GM18498 (cell line): ENCODE measurements at regions not wholly inside any gene's neighbourhood (a gene's known extent, or its start where the extent isn't known, plus 50 kb on each side); places are given as distances from the start of the nearest gene placed in this dataset.
"Not testable (repeated sequence)": the region's sequence is repeated elsewhere in the genome, so short reads cannot be mapped to it uniquely, and the experiment has no call there.

Source experiments
- ATAC-seq: cut with Tn5 transposase; IDR thresholded peaks from one replicate; pipeline ENCODE4 v1.9.1; 2021; ENCODE audit warnings: mild to moderate bottlenecking, moderate library complexity; ENCODE audit not compliant: unreplicated experiment

DNA sequence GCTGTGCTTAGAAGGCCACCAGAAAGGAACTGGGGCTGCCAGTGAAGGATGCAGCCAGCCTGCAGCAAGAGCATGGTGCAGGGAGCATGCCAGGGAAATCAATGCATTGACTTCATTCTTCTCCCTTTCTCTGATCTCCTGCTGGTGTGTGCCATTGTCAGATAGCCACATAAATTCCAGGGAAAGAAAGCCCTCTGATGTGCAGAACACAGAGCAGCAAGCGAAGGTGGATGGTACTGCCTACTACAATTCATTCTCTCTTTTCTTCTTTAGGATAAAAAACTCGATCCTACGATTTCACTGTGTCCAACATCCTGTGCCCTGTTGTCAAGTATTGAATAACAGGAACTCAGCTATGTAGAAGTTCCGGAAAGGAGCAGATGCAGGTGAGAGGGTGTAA, 446.7 kb upstream of the TMEM132C start:
- no peak for ATAC-seq

DNA sequence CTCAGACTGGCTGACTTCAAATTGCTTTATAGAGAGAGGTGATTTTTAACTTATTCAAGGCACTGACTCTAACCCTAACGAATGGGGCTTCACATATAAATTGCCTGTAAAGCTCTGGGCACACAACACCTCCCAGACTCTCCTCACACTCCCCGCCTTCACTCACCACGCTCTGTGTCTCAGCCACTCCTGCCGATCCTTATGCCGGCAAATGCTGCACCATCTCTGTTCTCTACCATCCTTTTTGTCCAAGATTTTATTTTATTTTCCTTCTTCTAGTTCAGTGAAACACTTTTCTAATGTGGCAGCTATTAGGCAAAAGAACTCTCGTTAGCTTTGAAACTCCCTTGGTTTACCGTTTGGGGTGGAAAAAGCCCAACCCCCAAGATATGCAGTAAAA, 446.1 kb upstream of the TMEM132C start:
- ATAC-seq: no peak

DNA sequence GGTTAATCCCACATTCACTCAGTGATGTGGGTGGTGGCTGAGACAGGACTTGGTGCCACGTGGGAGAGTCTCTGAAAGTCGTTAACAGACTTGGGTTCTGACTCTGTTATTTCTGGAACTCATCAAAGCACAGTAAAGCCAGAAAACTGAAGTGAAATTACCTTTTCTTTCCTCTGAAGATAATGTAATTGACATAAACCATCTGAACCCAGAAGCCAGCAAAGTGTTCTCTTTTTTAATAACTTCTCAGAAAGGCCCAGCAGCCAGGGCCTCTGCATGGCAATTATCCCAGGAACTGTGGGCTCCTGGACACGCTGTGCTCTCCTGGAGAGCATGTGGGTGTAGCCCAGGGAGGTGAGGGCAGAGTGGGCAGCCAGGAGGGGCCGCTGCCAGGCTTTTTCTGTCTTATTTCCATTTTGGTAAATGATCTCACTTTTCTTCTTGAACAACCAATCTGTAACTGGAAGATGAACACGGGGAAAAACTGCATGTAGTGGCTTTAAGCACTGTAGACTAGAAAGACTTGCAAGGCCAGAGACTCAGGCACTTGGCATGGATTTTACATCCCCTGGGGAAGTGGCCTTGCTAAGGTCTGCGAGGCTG, 444.1 kb upstream of the TMEM132C start:
- no peak for ATAC-seq

DNA sequence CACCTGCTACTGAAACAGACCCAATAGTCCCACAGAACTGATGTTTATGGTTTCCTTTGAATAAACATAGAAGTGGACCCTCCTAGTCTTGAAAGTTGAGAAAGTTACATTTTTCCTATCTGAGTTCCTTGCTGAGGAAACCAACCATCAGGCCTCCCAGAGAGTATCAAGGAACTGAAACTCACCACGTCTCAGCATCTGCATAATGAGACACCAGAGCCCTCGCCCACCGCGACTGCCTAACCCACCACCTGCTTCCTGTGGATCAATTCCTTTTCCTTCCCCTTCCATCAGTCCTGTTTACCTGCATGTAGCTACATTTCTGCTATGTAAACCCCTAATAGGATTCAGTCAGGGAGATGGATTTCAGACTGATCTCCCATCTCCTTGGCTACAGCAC, 443.2 kb upstream of the TMEM132C start:
- no peak for ATAC-seq

DNA sequence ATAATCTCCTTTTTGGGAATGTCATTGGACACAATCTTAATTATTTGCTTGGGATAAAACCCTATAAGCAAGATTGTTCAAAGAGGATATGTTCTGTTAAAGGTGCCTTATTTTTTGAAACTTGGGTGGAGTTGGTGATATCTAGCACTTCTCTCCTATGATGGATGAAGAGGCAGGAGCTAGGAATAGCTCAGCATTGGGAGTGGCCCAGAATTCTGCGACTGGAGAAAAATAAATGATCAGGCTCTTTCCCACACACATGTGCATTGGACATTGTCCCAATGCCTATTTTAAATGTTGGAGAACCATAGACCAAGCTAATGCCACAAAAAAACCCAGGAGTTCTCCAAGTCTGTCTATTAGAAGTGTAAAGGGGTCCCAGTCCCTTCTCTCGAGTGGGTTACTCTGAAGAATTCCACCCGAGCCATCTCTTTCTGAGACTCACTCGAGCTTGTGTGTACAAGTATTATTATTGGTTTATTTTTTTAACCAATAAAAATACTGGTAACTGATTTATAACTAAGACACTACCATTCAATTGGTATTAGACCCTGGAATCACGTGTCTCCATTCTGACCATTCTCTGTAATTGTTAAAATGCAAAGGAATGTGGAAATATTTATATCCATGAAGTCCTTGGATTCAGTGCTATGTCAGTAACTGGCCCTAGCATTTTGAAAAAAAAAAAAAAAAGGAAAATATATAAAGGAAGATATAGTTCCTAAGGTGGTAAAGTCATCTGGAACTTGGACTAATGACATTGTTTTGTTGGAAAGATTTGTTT, 437.5 kb upstream of the TMEM132C start:
- ATAC-seq: no peak

DNA sequence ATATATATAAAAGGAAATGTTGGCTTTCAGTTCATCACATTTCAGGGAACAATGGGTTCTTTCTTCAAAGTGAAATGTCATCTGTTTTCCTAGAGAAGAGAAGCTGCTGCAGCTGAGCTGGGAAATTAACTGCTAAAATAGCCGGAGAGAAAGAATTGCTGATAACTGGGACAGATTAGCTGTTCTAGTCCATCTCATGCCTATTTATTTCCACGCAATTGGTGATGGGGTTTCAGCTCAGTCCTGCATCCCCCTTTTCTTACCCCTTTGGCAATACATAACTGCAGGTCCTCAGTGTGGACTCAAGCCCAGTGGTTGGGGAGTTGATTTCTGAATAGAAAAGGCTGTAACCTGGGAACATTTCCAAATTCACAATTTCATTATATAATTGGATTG, 436.9 kb upstream of the TMEM132C start:
- no peak for ATAC-seq

DNA sequence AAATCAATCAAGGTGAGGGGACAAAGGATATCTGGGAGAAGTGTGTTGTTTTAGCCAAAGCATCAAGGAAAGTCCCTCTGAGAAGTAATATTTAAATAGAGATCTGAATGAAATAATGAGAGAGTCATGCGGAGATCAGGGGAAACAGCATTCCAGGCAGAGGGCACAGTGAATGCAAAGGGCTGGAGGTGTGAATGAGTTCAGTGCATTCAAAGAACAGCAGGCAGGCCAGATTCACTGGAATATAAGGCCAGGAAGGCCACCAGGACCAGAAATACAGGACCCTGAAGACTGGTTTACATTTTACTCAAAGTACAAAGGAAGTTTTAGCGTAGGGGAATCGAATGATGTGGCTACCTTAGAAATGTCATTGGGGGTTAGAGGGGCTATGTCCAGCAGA, 436.2 kb upstream of the TMEM132C start:
- no peak for ATAC-seq

DNA sequence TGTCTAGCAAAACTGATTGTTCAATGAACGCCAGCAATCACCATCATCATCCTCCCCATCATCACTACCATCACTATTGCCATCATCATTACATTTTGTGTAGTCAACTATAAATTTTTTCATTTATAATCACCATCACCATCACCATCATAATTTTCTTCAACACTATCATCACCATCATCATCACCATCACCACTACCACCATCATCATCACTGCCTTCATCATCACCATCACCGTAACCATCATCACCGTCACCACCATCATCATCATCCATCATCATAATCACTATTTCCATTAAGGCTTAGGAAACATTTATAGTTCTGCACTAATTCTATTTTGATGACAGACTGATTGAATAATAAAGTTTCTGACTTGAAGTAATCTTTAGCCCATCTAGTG, 434.8 kb upstream of the TMEM132C start:
- ATAC-seq: no peak

DNA sequence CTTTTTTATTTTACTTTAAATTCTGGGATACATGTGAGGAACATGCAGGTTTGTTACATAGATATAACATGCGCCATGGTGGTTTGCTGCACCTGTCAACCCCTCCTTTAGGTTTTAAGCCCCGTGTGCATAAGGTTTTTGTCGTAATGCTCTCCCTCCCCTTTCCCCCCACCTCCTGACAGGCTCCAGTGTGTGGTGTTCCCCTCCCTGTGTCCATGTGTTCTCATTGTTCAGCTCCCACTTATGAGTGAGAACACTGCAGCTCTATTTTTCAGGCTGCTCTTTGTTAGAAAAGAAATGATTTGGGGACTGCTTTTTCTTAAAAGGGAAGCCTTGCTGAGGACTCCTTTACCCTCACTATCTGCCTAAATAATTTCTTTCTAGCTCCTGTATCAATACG, 430.2 kb upstream of the TMEM132C start:
- ATAC-seq: not testable (repeated sequence)

DNA sequence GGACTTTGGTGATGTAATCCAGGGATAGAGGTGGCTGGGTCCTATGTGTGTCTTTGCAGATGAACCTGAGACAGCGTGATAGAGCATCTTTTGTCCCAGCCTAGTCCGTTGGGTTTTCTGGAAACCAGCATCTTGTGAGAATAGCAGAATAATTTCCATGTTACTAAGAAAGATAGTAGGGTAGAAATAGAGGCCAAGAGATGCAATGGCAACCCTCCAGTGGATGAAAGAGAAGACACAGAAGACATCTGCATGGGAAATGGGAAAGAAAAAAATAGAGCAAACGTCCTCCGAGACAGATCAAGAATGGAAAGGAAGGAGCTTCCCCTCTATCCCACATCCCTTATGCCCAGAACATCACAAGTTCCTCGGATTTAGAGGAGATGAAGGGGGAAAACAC, 409.3 kb upstream of the TMEM132C start:
- ATAC-seq: no peak

DNA sequence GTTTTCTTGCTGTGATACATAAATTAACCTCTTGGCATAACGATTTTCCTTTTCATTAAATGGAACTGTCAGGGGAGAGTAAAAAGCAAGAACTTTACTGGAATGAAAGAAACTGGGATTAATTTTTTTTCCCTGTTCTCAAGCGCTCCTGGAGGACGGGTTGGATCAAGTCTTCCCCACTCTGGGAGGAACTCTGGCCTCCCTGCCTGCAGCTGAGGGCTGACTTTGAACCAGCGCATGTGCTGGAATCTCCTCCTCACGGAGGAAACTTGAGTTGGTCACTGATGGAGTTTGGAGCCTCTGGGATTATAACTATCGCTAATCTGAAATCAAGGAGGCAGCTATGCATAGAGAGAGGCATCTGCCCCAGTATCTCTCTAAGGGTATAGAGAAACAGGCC, 406.4 kb upstream of the TMEM132C start:
- ATAC-seq: no peak

DNA sequence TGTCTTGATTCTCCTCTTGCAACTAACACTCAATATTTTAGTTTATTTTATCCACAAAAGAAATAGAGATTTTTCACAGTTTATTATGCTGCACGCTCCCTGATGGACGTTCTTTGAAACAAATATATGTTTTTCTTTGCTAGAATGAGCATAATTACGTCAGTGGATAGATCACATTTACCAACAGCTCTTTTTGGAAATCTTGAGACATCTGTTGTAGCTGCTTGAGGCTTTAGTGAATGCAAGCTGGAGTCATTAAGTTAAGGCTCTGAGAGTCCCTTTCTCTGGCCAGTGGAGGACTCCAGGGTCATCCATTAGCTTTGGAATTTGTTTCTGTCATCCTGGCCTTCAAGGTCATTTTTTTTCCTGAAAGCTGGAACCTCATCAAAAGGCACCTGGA, 405.6 kb upstream of the TMEM132C start:
- no peak for ATAC-seq

DNA sequence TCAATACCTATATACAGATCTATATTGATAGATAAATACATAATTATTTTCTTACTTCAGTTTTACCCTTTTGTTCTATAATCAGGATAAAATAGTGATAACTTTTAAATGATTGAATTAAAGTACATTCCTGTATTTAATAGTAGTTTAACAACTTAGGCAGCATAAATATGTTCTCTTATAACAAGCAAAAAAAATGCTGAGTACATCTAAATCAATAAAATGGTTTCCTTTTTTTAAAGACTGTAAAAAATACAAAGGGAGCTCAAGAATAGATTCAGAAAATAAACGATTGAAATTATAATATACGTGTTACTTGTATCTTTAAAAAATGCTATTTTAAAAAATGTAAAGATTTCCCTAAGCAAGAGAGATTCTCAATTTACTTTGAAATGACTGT, 393.7 kb upstream of the TMEM132C start:
- ATAC-seq: no peak

DNA sequence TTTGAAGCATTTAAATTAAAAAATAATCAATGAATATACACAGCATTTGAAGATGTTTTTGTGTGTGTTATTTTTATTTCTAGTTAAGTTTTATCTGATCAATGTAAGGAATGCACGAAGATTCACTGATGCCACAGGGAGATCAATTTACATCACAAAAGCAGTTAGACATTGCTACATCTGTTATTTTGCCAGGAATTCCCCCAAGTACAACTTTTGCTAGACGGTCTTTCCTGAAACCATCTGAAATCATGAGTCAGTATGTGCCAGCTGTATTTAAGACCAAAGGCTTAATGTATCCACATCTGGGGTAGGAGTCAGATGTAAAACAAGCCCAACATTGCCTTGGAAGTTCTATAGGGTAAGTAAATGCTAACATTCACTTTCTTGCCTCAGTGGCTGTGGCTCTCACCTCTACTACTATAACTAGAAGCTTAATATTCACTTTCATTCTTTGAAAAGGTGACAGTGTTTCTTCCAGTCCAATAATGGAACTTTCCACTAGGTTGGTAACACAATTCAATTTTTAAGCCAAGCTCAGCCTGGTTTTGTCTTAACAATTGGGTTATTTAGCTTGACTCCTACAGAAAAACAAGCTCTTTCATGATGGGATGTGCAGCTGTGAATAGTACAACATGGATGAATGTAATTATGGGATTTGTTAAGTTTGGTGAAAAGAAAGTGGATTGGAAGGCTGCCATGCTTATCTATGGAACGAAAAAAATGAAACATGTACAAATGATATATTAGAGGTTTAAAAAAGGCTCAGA, 385.4 kb upstream of the TMEM132C start:
- no peak for ATAC-seq

DNA sequence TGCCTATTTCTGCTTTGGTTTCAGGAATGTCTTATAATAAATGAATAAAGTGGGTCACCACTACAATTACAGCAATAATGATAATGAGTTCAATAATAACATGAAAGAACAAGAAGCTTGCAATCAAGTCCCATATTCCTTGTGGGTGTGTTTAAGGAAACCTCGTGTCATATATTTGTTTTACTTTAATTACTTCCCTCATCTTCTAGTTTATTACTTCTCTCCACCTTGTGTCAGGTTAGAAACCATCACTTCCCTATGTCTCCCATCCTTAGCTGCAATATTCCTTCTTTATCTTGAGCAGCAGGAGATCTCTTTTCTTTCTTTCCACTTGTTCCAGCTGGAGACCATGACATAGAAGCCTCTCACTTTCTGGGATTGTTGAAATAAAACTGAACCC, 384.0 kb upstream of the TMEM132C start:
- ATAC-seq: no peak

DNA sequence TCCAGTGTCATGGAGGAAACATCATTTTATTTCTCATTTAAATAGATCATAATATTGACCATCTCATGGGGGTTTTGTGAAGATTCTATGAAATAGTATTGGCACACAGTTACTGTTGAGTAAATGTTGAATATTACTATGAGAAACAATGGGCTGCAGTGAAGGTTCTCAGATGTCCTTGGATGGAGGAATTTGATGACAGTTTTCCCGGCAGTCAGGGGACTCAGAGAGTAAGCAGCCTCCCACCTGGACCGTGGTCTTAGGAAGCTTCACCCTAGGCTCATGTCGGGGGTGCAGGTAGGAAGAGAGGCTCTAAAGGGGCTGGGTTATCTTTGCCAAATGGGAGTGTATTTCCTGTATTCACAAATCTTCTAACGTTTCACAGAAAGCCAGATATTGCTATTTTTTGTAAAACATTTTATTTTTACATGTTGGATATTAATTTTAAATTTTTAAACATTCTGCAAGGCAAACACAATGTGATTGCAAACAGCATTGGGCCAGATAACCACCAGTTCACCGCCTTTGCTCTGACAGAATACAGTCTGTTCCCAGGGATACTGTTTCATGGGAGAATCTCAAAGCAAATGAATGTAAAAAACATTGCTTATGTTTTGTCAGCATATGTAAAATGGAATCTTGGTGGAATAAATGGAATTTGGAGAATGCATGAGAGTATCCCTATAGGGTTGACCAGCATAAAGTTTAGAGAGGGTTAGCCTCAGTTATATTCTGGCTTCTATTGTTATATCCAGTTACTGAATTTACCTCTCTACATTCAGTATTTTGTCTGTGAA, 380.8 kb upstream of the TMEM132C start:
- ATAC-seq: no peak

DNA sequence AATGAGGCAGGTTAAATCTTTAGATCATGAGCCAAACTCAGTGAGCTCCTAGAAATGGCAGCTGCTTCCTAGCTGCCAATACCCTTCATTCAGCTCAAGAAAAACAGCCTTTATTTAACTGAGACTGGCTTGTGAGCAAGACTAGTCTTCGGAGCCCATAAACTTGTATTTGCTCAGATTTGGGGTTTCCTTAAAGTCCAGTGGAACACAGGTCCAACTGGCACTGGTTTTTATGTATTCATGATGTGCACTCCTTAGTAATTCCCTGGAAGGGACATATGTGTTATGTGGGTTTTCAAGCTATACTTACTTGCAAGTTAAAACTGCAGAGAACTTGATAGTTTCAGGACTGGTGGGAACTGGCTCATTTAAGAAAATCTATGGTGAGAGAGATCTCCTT, 380.1 kb upstream of the TMEM132C start:
- no peak for ATAC-seq

DNA sequence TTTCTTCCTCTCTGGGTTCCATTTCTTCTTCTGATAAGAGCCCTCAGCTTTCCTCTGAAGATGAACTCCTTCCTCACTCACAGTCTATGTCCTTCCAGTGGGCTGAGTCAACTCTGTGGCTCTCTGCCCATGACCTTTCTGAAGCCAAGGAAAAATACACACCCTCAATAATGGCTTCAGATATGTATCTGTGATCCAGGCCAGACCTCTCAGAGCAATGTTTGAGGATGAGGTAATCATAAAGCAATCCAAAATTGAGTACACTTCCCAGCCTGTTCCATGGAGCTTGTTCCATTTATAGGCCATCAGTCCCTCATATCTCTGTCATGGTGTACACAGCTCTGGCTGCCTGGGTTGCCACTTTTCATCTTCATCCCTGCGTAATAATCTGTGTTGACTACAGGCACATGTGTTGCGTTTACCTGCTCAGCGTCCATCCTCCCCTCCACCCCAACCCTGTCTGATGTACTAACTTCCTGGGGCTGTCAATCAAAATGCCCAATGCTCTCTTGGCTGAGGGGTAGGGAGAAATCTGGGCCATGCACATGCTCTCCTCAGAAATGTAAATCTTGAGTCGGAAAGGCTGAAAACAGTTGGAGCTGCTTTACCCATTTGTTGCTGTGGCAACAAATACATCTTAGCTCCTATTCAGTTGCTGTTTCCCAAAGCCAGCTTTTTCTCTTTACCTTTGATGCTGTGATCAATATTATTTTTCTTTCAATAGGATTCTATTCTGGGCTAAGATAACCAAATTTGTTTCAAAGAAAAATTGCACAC, 377.8 kb upstream of the TMEM132C start:
- no peak for ATAC-seq

DNA sequence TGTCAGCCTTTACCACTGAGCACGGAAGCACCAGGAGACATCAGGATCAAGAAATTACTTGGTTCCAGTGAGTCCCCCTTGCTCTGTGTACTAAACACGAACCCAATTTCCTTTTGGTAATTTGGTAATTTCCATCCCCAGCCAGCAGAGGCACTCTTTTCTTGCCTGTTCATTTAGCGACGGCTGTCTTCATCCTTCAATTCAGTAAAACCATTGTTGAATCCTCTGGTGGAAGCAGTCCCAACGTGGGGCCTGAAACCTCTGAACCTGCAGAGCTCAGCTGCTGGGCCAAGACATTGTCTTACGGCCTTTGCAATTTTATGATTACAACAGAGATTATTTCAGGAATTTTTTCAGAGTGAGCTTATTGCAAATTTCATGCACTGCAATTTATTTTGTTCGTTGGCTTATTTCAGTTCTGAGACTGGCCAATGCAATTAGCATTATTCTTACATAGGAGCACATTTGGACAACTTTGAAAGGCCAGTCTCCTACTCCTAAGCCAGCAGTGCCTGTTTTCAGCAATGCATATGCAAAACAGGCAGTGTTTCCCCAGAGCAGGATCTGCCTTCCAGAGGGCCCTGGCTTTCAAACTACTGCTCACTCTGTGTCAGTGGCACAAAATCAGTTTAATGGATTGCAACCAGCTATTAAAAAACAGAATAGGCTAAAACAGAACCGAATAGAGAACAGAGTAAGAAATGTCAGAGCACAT, 372.9 kb upstream of the TMEM132C start:
- no peak for ATAC-seq

DNA sequence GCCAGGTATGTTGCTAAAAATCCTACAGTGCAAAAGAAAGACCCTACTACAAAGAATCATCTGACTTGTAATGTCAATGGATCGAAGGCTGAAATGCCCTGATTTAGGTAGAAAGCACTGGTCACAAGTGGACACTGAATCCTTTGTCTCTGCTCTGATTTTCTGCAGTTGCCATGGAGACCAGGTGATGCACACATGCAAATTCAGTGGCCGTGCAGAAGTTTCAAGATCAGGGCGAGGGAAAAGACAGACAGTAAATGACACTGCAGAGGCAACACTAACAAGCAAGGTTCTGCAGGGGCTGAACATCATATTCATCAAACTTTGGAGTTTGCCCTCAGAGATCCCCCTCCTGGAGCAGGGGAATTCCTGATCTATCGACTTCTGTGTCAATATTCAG, 370.3 kb upstream of the TMEM132C start:
- ATAC-seq: no peak
